Stimulated activated CD8-positive, alpha-beta memory T cell treated with anti-CD3 and anti-CD28 coated beads, Interleukin-12 subunit alpha, Interleukin-12 subunit beta, amount 100 ng/mL, for 24 hours (primary cell): ENCODE measurements at regions not wholly inside any gene's neighbourhood (a gene's known extent, or its start where the extent isn't known, plus 50 kb on each side); places are given as distances from the start of the nearest gene placed in this dataset.
"Not testable (repeated sequence)": the region's sequence is repeated elsewhere in the genome, so short reads cannot be mapped to it uniquely, and the experiment has no call there.

ENCODE experiments used
- DNase-seq: peaks from one replicate; pipeline ENCODE4 v3.0.0-alpha.2; 2020; ENCODE audit errors: extremely low read depth

GRCh38 chr5:112534067-112534583, 115.0 kb upstream of the EPB41L4A start:
- DNase-seq = no peak

GRCh38 chr5:112534611-112535255, 115.7 kb upstream of the EPB41L4A start:
- DNase-seq = no peak

- no peak for DNase-seq
Observed at GRCh38 chr5:112535356-112535755, 116.3 kb upstream of the EPB41L4A start.

- DNase-seq = not testable (repeated sequence)
Observed at GRCh38 chr5:112544558-112544957, 125.5 kb upstream of the EPB41L4A start.

GRCh38 chr5:112546946-112547592, 128.0 kb upstream of the EPB41L4A start:
- no peak for DNase-seq

- DNase-seq = no peak
Observed at GRCh38 chr5:112548246-112548881, 129.3 kb upstream of the EPB41L4A start.

- DNase-seq = no peak
Observed at GRCh38 chr5:112549127-112549526, 130.1 kb upstream of the EPB41L4A start.

- DNase-seq = no peak
Observed at GRCh38 chr5:112549605-112550166, 130.6 kb upstream of the EPB41L4A start.

- DNase-seq = no peak
Observed at GRCh38 chr5:112551419-112552032, 132.4 kb upstream of the EPB41L4A start.

GRCh38 chr5:112552216-112552615, 133.1 kb upstream of the EPB41L4A start:
- no peak for DNase-seq

GRCh38 chr5:112552791-112553190, 133.7 kb upstream of the EPB41L4A start:
- no peak for DNase-seq

GRCh38 chr5:112554101-112554977, 135.3 kb upstream of the EPB41L4A start:
- no peak for DNase-seq

- DNase-seq = no peak
Observed at GRCh38 chr5:112555197-112555596, 136.1 kb upstream of the EPB41L4A start.

GRCh38 chr5:112555691-112556090, 136.6 kb upstream of the EPB41L4A start:
- DNase-seq = no peak

- not testable (repeated sequence) for DNase-seq
Observed at GRCh38 chr5:112559501-112559900, 140.4 kb upstream of the EPB41L4A start.

- no peak for DNase-seq
Observed at GRCh38 chr5:112560371-112560770, 141.3 kb upstream of the EPB41L4A start.

- no peak for DNase-seq
Observed at GRCh38 chr5:112563169-112563826, 144.2 kb upstream of the EPB41L4A start.

GRCh38 chr5:112566251-112566650, 147.2 kb upstream of the EPB41L4A start:
- no peak for DNase-seq

GRCh38 chr5:112569596-112569995, 150.5 kb upstream of the EPB41L4A start:
- DNase-seq = no peak

- DNase-seq = no peak
Observed at GRCh38 chr5:112570708-112571444, 151.8 kb upstream of the EPB41L4A start.
